Keratinocyte (primary cell): ENCODE measurements at regions not wholly inside any gene's neighbourhood (a gene's known extent, or its start where the extent isn't known, plus 50 kb on each side); places are given as distances from the start of the nearest gene placed in this dataset.

ENCODE experiments used
- DNase-seq: peaks from one replicate; pipeline ENCODE4 v3.0.0-alpha.2; 2011; ENCODE audit warnings: low read depth, missing footprints, low spot score
- FAIRE-seq: peaks from 2 replicates; lab custom pipeline; 2011; peaks lifted over from hg19 to GRCh38; lab: Jason Lieb, UNC
- H2AFZ ChIP-seq: 2 replicates; pipeline ENCODE4 v1.6.0; 2012; ENCODE audit warnings: low read length, control low read depth, inconsistent platforms; ENCODE audit not compliant: control insufficient read depth
- H3K27ac ChIP-seq: 2 replicates; pipeline ENCODE4 v1.5.1; 2011; ENCODE audit warnings: low read length; ENCODE audit not compliant: control insufficient read depth, insufficient read depth
- H3K27me3 ChIP-seq: 3 replicates; pipeline ENCODE4 v1.6.0; 2011; ENCODE audit warnings: low read length; ENCODE audit not compliant: control insufficient read depth, insufficient read depth; ENCODE audit errors: extremely low read depth
- H3K36me3 ChIP-seq, 2 experiments: 2 replicates in 1 of 2; 3 replicates in 1 of 2; pipeline ENCODE4 v1.5.1; 2011; ENCODE audit warnings: low read length in 2 of 2, mild to moderate bottlenecking in 1 of 2; ENCODE audit not compliant: control insufficient read depth in 2 of 2, insufficient read depth in 2 of 2; ENCODE audit errors: extremely low read depth in 1 of 2
- H3K4me1 ChIP-seq: 3 replicates; pipeline ENCODE4 v1.5.1; 2011; ENCODE audit warnings: low read length; ENCODE audit not compliant: control insufficient read depth, insufficient read depth; ENCODE audit errors: extremely low read depth
- H3K4me2 ChIP-seq: 3 replicates; pipeline ENCODE4 v1.6.0; 2011; ENCODE audit warnings: low read depth, low read length; ENCODE audit not compliant: control insufficient read depth, insufficient read depth; ENCODE audit errors: extremely low read depth
- H3K4me3 ChIP-seq, 3 experiments: fragments of 200-600 bp in 1 of 3; sonication (generic) in 1 of 3; 2 replicates in 2 of 3; 3 replicates in 1 of 3; pipeline ENCODE4 v1.5.1; 2011 to 2016; ENCODE audit warnings: low read length in 3 of 3, mild to moderate bottlenecking in 3 of 3, control low read depth in 2 of 3, inconsistent platforms in 1 of 3, low read depth in 1 of 3, mixed read lengths in 1 of 3, mixed run types in 1 of 3, moderate library complexity in 1 of 3; ENCODE audit not compliant: control insufficient read depth in 2 of 3, insufficient read depth in 2 of 3; ENCODE audit errors: extremely low read depth in 1 of 3
- H3K79me2 ChIP-seq: 2 replicates; pipeline ENCODE4 v1.6.0; 2012; ENCODE audit warnings: low read length; ENCODE audit not compliant: control insufficient read depth, insufficient read depth
- H3K9ac ChIP-seq: 3 replicates; pipeline ENCODE4 v1.6.0; 2011; ENCODE audit warnings: low read length; ENCODE audit not compliant: control insufficient read depth, insufficient read depth; ENCODE audit errors: extremely low read depth
- H3K9me1 ChIP-seq: 3 replicates; pipeline ENCODE4 v1.6.0; 2011; ENCODE audit warnings: low read length; ENCODE audit not compliant: control insufficient read depth, insufficient read depth; ENCODE audit errors: extremely low read depth
- H3K9me3 ChIP-seq: 2 replicates; pipeline ENCODE4 v1.5.1; 2012; ENCODE audit warnings: low read depth, low read length; ENCODE audit not compliant: control insufficient read depth
- H4K20me1 ChIP-seq: 3 replicates; pipeline ENCODE4 v1.6.0; 2011; ENCODE audit warnings: low read length; ENCODE audit not compliant: control insufficient read depth, insufficient read depth; ENCODE audit errors: extremely low read depth
- EZH2 ChIP-seq: IDR thresholded peaks from one replicate; pipeline ENCODE4 v1.6.1; 2012; ENCODE audit warnings: inconsistent platforms, mild to moderate bottlenecking, low read length, moderate library complexity
- dilution Hi-C: fragments of 300-500 bp; cut with MboI; formaldehyde crosslinking; loops from one replicate; pipeline ENCODE4 v1.7.0; 2020; ENCODE audit warnings: low sequenced_read_pairs; ENCODE audit not compliant: extremely low pct_ligation_motif_present
- TF ChIP-seq, protein P1 (sequence below), 3 experiments: IDR thresholded peaks in 1 of 3; conservative IDR thresholded peaks in 1 of 3; optimal IDR thresholded peaks in 1 of 3; 2 replicates in 2 of 3; 3 replicates in 1 of 3; pipeline versions ENCODE3 to v1.5.1; 2011; ENCODE audit warnings: low read length in 3 of 3, mild to moderate bottlenecking in 3 of 3, moderate library complexity in 2 of 3, control low read depth in 1 of 3, inconsistent platforms in 1 of 3; ENCODE audit not compliant: insufficient read depth in 2 of 3; ENCODE audit errors: extremely low read depth in 1 of 3

DNA sequence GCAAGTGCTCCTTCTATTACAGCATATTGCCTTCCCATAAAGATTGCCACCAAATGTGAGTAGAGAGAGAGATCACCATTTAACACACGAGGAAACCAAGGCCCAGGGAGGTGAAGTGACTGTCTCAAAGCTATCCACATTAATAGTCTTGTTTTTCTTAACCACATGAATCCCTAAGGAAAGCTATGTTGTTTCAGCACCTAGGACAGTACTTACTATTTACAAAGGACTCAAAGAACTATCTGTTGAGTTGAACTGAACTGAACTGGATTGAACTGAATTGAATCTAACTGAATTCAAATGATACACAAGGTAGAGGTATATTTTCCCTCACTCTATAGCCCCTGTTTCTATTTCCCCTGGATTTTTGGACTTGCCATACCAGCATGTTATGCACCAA is 430.4 kb downstream of the CAAP1 start:
- Histone ChIP-seq H3K4me3 (no peak overlapping the region), H3K4me1 (no peaks in the 10 kb centered on the region), H3K27me3 (no peaks in the 10 kb centered on the region), H3K36me3 (no peaks in the 10 kb centered on the region), H3K79me2 (no peaks in the 10 kb centered on the region), H4K20me1 (no peaks in the 10 kb centered on the region), H3K9ac (no peak overlapping the region), H3K4me2 (no peak overlapping the region), H3K9me1 (no peaks in the 10 kb centered on the region), H3K9me3 (no peaks in the 10 kb centered on the region), H3K27ac (no peak overlapping the region), H2AFZ (no peak overlapping the region)
- DNase-seq (no peak), FAIRE-seq (no peak)
- dilution Hi-C loops, result no loop called here
- TF ChIP-seq EZH2, result no peak
- TF ChIP-seq, protein P1, sequence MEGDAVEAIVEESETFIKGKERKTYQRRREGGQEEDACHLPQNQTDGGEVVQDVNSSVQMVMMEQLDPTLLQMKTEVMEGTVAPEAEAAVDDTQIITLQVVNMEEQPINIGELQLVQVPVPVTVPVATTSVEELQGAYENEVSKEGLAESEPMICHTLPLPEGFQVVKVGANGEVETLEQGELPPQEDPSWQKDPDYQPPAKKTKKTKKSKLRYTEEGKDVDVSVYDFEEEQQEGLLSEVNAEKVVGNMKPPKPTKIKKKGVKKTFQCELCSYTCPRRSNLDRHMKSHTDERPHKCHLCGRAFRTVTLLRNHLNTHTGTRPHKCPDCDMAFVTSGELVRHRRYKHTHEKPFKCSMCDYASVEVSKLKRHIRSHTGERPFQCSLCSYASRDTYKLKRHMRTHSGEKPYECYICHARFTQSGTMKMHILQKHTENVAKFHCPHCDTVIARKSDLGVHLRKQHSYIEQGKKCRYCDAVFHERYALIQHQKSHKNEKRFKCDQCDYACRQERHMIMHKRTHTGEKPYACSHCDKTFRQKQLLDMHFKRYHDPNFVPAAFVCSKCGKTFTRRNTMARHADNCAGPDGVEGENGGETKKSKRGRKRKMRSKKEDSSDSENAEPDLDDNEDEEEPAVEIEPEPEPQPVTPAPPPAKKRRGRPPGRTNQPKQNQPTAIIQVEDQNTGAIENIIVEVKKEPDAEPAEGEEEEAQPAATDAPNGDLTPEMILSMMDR (optimal IDR thresholded peaks at IDR 0.05 in 1 of 3, IDR thresholded peaks at IDR 0.05 in 1 of 3, conservative IDR thresholded peaks at IDR 0.05 in 1 of 3; ENCODE audit: extremely low read depth in 1 of 3, insufficient read depth in 2 of 3, low read length in 3 of 3), result no peak

DNA sequence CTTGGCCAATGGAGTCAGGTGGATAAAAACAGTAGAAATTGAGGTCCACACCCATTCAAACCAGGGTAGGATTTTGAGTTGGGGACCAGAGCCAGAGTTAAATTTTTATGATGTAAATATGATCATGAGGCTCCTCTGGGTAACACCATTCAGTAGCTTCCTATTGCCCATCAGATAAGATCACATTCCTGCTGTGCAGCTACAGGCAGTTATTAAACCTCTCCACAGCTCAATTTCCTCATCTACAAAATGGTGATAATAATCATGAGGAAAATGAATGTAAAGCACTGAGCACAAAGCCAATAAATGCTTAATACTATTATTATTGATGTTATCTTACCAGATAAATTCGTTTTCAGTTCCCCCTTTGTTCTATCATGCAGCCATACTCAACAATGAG is 432.0 kb downstream of the CAAP1 start:
- no peak overlapping the region for H3K9ac ChIP-seq
- H2AFZ ChIP-seq, result no peak overlapping the region
- dilution Hi-C loops, result no loop called here
- TF ChIP-seq, protein P1 (optimal IDR thresholded peaks at IDR 0.05 in 1 of 3, IDR thresholded peaks at IDR 0.05 in 1 of 3, conservative IDR thresholded peaks at IDR 0.05 in 1 of 3; ENCODE audit: extremely low read depth in 1 of 3, insufficient read depth in 2 of 3, low read length in 3 of 3), result no peak
- no peak for TF ChIP-seq EZH2
- no peak for FAIRE-seq
- H3K9me1 ChIP-seq, result no peaks in the 10 kb centered on the region
- H3K27me3 ChIP-seq, result no peaks in the 10 kb centered on the region
- no peaks in the 10 kb centered on the region for H3K4me1 ChIP-seq
- DNase-seq, result no peak
- H4K20me1 ChIP-seq, result no peaks in the 10 kb centered on the region
- H3K4me3 ChIP-seq, result no peak overlapping the region
- no peak overlapping the region for H3K27ac ChIP-seq
- H3K9me3 ChIP-seq, result no peaks in the 10 kb centered on the region
- no peaks in the 10 kb centered on the region for H3K79me2 ChIP-seq
- H3K4me2 ChIP-seq, result no peak overlapping the region
- no peaks in the 10 kb centered on the region for H3K36me3 ChIP-seq
